ENCODE measurements at regions not wholly inside any gene's neighbourhood (a gene's known extent, or its start where the extent isn't known, plus 50 kb on each side); places are given as distances from the start of the nearest gene placed in this dataset.

- H3K4me3 ChIP-seq (ENCODE audit: low read length), result no peak overlapping the region
- H3K79me2 ChIP-seq (ENCODE audit: low read length), result no peaks in the 10 kb centered on the region
- H3K27ac ChIP-seq (ENCODE audit: low read length), result no peak overlapping the region
- no peak overlapping the region for H2AFZ ChIP-seq (ENCODE audit: low read depth, low read length)
- no peaks in the 10 kb centered on the region for H3K9me3 ChIP-seq (ENCODE audit: insufficient read depth, low read length)
- no peak overlapping the region for H3K9ac ChIP-seq (ENCODE audit: low read length)
- H3K4me1 ChIP-seq (ENCODE audit: low read length), result no peaks in the 10 kb centered on the region
- no peaks in the 10 kb centered on the region for H4K20me1 ChIP-seq (ENCODE audit: insufficient read depth, low read length)
- no peak overlapping the region for H3K4me2 ChIP-seq (ENCODE audit: low read length)
- H3K36me3 ChIP-seq (replicated peaks; ENCODE audit: low read depth, low read length), result no peaks in the 10 kb centered on the region
- TF ChIP-seq CTCF (IDR thresholded peaks at IDR 0.05; ENCODE audit: low read depth, low read length) (no peak), EZH2phosphoT487 (IDR thresholded peaks at IDR 0.05; ENCODE audit: low read depth) (no peak)
- H3K27me3 ChIP-seq (ENCODE audit: low read depth, low read length), result no peaks in the 10 kb centered on the region
These were observed 256.8 kb upstream of the FZD8 start for GRCh38 chr10:35898716-35899440.

GRCh38 chr10:35896001-35896400 is 253.9 kb upstream of the FZD8 start:
- H3K9ac ChIP-seq (ENCODE audit: low read length), result no peak overlapping the region
- H3K27ac ChIP-seq (ENCODE audit: low read length), result no peak overlapping the region
- H2AFZ ChIP-seq (ENCODE audit: low read depth, low read length), result no peak overlapping the region

GRCh38 chr10:35895331-35895730 is 253.2 kb upstream of the FZD8 start:
- no peak overlapping the region for H3K4me3 ChIP-seq (ENCODE audit: low read length)
- TF ChIP-seq CTCF (IDR thresholded peaks at IDR 0.05; ENCODE audit: low read depth, low read length) (no peak), EZH2phosphoT487 (IDR thresholded peaks at IDR 0.05; ENCODE audit: low read depth) (no peak)
- H3K4me1 ChIP-seq (ENCODE audit: low read length), result no peaks in the 10 kb centered on the region
- no peaks in the 10 kb centered on the region for H3K36me3 ChIP-seq (replicated peaks; ENCODE audit: low read depth, low read length)
- no peak overlapping the region for H3K27ac ChIP-seq (ENCODE audit: low read length)
- H3K9ac ChIP-seq (ENCODE audit: low read length), result no peak overlapping the region
- H3K79me2 ChIP-seq (ENCODE audit: low read length), result no peaks in the 10 kb centered on the region
- H2AFZ ChIP-seq (ENCODE audit: low read depth, low read length), result no peak overlapping the region
- H3K27me3 ChIP-seq (ENCODE audit: low read depth, low read length), result no peaks in the 10 kb centered on the region
- no peaks in the 10 kb centered on the region for H3K9me3 ChIP-seq (ENCODE audit: insufficient read depth, low read length)
- no peaks in the 10 kb centered on the region for H4K20me1 ChIP-seq (ENCODE audit: insufficient read depth, low read length)
- H3K4me2 ChIP-seq (ENCODE audit: low read length), result no peak overlapping the region

More at GRCh38 chr10:35896001-35896400, 253.9 kb upstream of the FZD8 start:
- no peaks in the 10 kb centered on the region for H3K4me1 ChIP-seq (ENCODE audit: low read length)
- TF ChIP-seq CTCF (IDR thresholded peaks at IDR 0.05; ENCODE audit: low read depth, low read length) (no peak), EZH2phosphoT487 (IDR thresholded peaks at IDR 0.05; ENCODE audit: low read depth) (no peak)
- no peaks in the 10 kb centered on the region for H3K27me3 ChIP-seq (ENCODE audit: low read depth, low read length)
- H3K79me2 ChIP-seq (ENCODE audit: low read length), result no peaks in the 10 kb centered on the region
- H3K36me3 ChIP-seq (replicated peaks; ENCODE audit: low read depth, low read length), result no peaks in the 10 kb centered on the region
- no peak overlapping the region for H3K4me3 ChIP-seq (ENCODE audit: low read length)
- H4K20me1 ChIP-seq (ENCODE audit: insufficient read depth, low read length), result no peaks in the 10 kb centered on the region
- no peaks in the 10 kb centered on the region for H3K9me3 ChIP-seq (ENCODE audit: insufficient read depth, low read length)
- H3K4me2 ChIP-seq (ENCODE audit: low read length), result no peak overlapping the region

GRCh38 chr10:35892526-35892925 is 250.4 kb upstream of the FZD8 start:
- H3K36me3 ChIP-seq (replicated peaks; ENCODE audit: low read depth, low read length), result no peaks in the 10 kb centered on the region
- no peak overlapping the region for H2AFZ ChIP-seq (ENCODE audit: low read depth, low read length)
- no peaks in the 10 kb centered on the region for H3K9me3 ChIP-seq (ENCODE audit: insufficient read depth, low read length)
- H3K4me1 ChIP-seq (ENCODE audit: low read length), result no peaks in the 10 kb centered on the region
- no peak for TF ChIP-seq CTCF (IDR thresholded peaks at IDR 0.05; ENCODE audit: low read depth, low read length)
- TF ChIP-seq EZH2phosphoT487 (IDR thresholded peaks at IDR 0.05; ENCODE audit: low read depth), result no peak
- H3K4me2 ChIP-seq (ENCODE audit: low read length), result no peak overlapping the region
- no peaks in the 10 kb centered on the region for H3K79me2 ChIP-seq (ENCODE audit: low read length)
- no peaks in the 10 kb centered on the region for H4K20me1 ChIP-seq (ENCODE audit: insufficient read depth, low read length)
- no peak overlapping the region for H3K9ac ChIP-seq (ENCODE audit: low read length)
- no peaks in the 10 kb centered on the region for H3K27me3 ChIP-seq (ENCODE audit: low read depth, low read length)
- H3K4me3 ChIP-seq (ENCODE audit: low read length), result no peak overlapping the region
- H3K27ac ChIP-seq (ENCODE audit: low read length), result no peak overlapping the region

All from OCI-LY3 (cell line).